BJ (cell line): ENCODE measurements at regions not wholly inside any gene's neighbourhood (a gene's known extent, or its start where the extent isn't known, plus 50 kb on each side); places are given as distances from the start of the nearest gene placed in this dataset.
"Not testable (repeated sequence)": the region's sequence is repeated elsewhere in the genome, so short reads cannot be mapped to it uniquely, and the experiment has no call there.

Source experiments
- CTCF ChIA-PET: fragments of 350-600 bp; formaldehyde crosslinking; extraction: SDS; loops from one replicate; lab custom pipeline; 2021; ENCODE audit warnings: antibody characterized with exemption, inconsistent platforms; lab: Yijun Ruan, JAX
- POLR2A ChIA-PET: fragments of 300-600 bp; sonication (Branson Sonifier 250); formaldehyde crosslinking; extraction: SDS; loops from one replicate; lab custom pipeline; 2021; ENCODE audit warnings: antibody characterized with exemption; lab: Charles Lee
- DNase-seq: peaks from one replicate; pipeline ENCODE4 v3.0.0-alpha.2; 2011; ENCODE audit warnings: low read depth
- H3K27me3 ChIP-seq: 2 replicates; pipeline ENCODE4 v1.6.0; 2011; ENCODE audit warnings: low read length; ENCODE audit not compliant: control insufficient read depth, insufficient read depth
- H3K36me3 ChIP-seq: 2 replicates; pipeline ENCODE4 v1.5.1; 2011; ENCODE audit warnings: low read length; ENCODE audit not compliant: control insufficient read depth, insufficient read depth
- H3K4me3 ChIP-seq: 2 replicates; pipeline ENCODE4 v1.5.1; 2011; ENCODE audit warnings: low read depth, mild to moderate bottlenecking, control low read depth, low read length
- CTCF ChIP-seq: IDR thresholded peaks from 2 replicates; pipeline ENCODE4 v1.5.1; 2011; ENCODE audit warnings: low read depth, mild to moderate bottlenecking, control low read depth, inconsistent platforms, low read length, moderate library complexity; ENCODE audit not compliant: insufficient read depth

GRCh38 chr13:109312399-109312798, 474.0 kb downstream of the IRS2 start:
- TF ChIP-seq CTCF: no peak
- POLR2A ChIA-PET: no interaction called here
- no peaks in the 10 kb centered on the region for H3K36me3 ChIP-seq
- DNase-seq: no peak
- CTCF ChIA-PET: no interaction called here
- no peak overlapping the region for H3K4me3 ChIP-seq
- H3K27me3 ChIP-seq: no peaks in the 10 kb centered on the region

GRCh38 chr13:109311431-109311976, 474.9 kb downstream of the IRS2 start:
- H3K4me3 ChIP-seq, POLR2A ChIA-PET, H3K27me3 ChIP-seq, CTCF ChIA-PET, DNase-seq, H3K36me3 ChIP-seq: not testable (repeated sequence)

GRCh38 chr13:109309625-109310363, 476.6 kb downstream of the IRS2 start:
- no peak for DNase-seq
- POLR2A ChIA-PET: no interaction called here
- Histone ChIP-seq H3K27me3 (no peaks in the 10 kb centered on the region), H3K4me3 (no peak overlapping the region), H3K36me3 (no peaks in the 10 kb centered on the region)
- TF ChIP-seq CTCF: no peak
- CTCF ChIA-PET: no interaction called here

GRCh38 chr13:109307027-109307426, 479.4 kb downstream of the IRS2 start:
- ChIA-PET POLR2A (no interaction called here), CTCF (no interaction called here)
- H3K27me3 ChIP-seq: no peaks in the 10 kb centered on the region
- no peak for TF ChIP-seq CTCF
- no peak overlapping the region for H3K4me3 ChIP-seq
- no peaks in the 10 kb centered on the region for H3K36me3 ChIP-seq
- no peak for DNase-seq

GRCh38 chr13:109301726-109302125, 484.7 kb downstream of the IRS2 start:
- no peaks in the 10 kb centered on the region for H3K36me3 ChIP-seq
- ChIA-PET POLR2A (no interaction called here), CTCF (interaction anchor here (0.8 kb wide), 1 partner anchor 24 kb away, joined by 3 read pairs; no protein-coding TSS in a partner anchor)
- no peak for DNase-seq
- no peak for TF ChIP-seq CTCF
- no peak overlapping the region for H3K4me3 ChIP-seq
- H3K27me3 ChIP-seq: no peaks in the 10 kb centered on the region

- Histone ChIP-seq H3K4me3 (no peak overlapping the region), H3K36me3 (no peaks in the 10 kb centered on the region), H3K27me3 (no peaks in the 10 kb centered on the region)
- no peak for TF ChIP-seq CTCF
- ChIA-PET CTCF (interaction anchor here (0.8 kb wide), 1 partner anchor 24 kb away, joined by 3 read pairs; no protein-coding TSS in a partner anchor), POLR2A (no interaction called here)
- no peak for DNase-seq
Measured at GRCh38 chr13:109301276-109301675, 485.1 kb downstream of the IRS2 start.
